22Rv1 (cell line): ENCODE measurements at regions not wholly inside any gene's neighbourhood (a gene's known extent, or its start where the extent isn't known, plus 50 kb on each side); places are given as distances from the start of the nearest gene placed in this dataset.

Experiments used
- CTCF ChIP-seq: fragments of 450-650 bp; IDR thresholded peaks from 2 replicates; pipeline ENCODE4 v1.5.1; 2017; ENCODE audit warnings: mild to moderate bottlenecking
- ZFX ChIP-seq: fragments of 450-650 bp; IDR thresholded peaks from 2 replicates; pipeline ENCODE4 v1.6.1; 2017; ENCODE audit warnings: antibody characterized with exemption, borderline replicate concordance

GRCh38 chr11:119583585-119583984 is 145.4 kb downstream of the NECTIN1 start:
- TF ChIP-seq ZFX (no peak), CTCF (peak; percentile 33)
